GM19455 (cell line): ENCODE measurements at regions not wholly inside any gene's neighbourhood (a gene's known extent, or its start where the extent isn't known, plus 50 kb on each side); places are given as distances from the start of the nearest gene placed in this dataset.

Experiments used
- ATAC-seq: cut with Tn5 transposase; IDR thresholded peaks from one replicate; pipeline ENCODE4 v1.9.1; 2021; ENCODE audit not compliant: unreplicated experiment

DNA sequence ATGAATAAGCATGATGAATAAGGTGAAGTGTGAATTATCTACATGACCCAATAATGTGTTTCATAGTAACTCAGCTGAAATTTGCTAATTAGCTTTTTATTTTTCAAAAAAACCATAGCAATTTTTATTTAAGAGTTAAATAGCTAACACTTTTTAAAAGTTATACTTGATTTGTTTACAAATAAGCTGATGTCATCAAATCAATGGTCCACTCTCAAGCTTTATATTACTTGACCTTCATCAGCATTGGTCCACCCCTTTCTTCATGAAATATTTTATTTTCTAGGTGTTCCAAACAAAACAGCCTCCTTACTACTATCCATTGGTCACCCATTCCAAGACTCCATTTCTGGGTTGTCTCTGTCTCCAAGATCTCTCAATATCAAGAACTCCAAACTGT is 649.0 kb upstream of the TENM3 start:
- no peak for ATAC-seq

- ATAC-seq, result no peak
Measured at GRCh38 chr4:181595716-181596115, 647.5 kb upstream of the TENM3 start.

GRCh38 chr4:181597766-181598165 is 645.4 kb upstream of the TENM3 start:
- ATAC-seq, result no peak

DNA sequence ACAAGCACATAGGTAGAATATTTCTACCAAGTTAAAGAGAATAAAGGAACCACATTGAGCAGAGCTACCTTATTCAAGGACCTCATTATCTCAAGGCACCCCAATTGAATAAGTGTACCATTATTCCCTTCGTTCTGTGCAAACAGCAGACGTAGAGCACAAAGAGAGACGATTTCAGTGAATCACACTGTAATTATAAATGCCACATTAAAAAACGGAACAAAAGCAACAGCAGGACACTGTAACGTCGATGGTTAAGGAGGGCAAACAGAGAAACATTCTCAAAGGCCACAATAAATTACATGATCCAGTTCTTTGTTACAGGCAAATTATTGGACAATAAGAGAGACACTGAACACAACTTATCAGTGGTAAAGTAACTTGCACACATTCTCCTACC is 644.1 kb upstream of the TENM3 start:
- ATAC-seq, result no peak

GRCh38 chr4:181601103-181601502 is 642.1 kb upstream of the TENM3 start:
- ATAC-seq, result no peak

DNA sequence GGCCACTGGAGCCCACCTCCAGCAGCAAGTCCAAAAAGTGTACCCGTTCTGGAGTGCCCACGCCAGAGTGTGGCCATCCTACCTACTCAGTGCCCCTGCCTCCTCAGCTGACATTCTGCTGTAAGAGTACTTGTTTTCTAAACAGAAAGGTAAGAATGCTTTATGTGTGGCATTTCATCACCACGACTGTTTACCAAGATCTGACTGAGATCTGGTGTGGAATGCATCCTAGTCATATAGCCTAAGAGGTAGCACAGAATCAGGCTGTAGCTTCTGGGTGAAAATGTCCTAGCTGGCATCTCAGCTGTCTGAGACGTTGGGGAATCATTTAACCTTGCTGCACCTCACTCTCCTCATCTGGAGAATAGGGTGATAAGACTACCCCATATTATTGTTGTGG is 638.7 kb upstream of the TENM3 start:
- ATAC-seq, result no peak

DNA sequence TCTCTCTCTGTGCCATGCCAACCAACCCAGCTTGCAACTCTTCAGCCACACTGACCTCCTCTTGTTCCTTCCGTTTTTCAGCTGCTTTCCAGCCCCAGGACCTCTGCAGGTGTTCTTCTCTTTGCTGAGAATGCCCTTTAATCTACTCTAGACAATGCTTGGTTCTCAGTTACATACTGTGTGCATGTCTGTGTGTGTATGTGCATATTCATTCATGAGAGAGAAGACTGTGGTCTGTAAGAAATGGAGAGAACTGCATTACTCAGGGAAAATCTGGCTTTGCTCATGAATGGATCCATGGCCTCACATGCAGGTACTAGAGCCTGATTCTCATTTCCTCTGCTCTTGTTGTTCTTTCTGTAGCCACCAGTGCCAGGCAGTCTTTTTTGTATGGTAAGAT is 636.9 kb upstream of the TENM3 start:
- no peak for ATAC-seq

GRCh38 chr4:181608181-181608580 is 635.0 kb upstream of the TENM3 start:
- no peak for ATAC-seq

DNA sequence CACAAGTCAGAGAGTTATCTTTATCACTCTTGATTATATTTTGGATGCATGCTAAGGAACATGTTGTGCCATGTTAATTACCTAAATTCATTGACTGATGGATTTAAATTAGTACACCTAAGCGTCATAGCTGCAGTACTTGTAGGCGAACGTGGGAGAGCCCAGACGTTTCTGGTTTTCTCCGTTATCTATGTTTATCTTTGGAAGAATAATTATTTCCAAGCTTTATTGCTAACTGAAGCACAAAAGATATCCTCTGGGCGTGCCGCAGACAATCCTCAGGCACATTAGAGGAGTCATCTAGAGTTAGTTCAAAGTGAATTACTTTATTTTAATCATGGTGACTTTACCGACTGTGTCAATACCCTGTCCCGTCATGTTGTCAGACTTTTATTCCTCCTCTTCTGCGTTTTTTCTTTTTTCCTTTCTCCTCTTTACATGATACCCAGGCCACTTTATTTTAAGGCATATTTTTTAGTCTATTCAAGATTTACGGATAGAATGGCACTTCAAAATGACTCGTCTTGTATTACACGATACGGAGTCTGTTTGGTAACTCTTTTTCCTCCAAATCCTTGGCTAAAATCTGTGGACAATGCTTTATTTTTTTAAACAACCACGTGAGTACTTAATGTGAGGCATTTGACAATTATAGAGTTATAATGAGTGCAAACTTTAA is 632.0 kb upstream of the TENM3 start:
- ATAC-seq, result no peak

DNA sequence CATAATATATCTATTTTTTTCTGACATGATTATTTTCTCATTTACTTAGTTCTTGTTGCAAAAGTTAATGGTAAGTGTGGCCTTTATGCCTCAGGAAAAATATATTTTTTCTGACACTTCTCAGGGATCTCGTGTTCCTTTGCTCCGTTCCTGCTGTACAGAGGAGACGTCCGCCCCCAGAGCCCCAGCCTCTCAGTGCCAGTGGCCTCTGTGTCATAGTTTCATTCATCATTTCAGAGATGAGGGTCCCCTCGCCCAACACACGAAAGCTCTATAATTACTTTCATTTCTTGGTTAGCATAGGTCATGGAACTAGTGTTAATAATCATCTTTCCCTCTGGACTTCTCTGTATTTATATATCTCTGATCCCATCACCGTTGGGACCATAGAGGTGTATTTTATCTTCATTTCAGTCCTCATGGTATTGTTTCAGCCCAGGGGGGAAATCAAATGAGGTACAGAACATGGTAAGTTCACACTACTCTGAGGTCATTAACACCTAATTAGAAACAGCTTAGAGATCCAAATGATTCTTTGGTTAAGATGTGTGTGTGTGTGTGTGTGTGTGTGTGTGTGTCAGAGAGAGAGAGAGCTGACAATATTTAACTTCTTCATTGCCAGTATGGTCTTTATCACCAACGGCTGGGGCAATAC is 631.1 kb upstream of the TENM3 start:
- ATAC-seq, result no peak

GRCh38 chr4:181613200-181613599 is 630.0 kb upstream of the TENM3 start:
- ATAC-seq, result no peak

DNA sequence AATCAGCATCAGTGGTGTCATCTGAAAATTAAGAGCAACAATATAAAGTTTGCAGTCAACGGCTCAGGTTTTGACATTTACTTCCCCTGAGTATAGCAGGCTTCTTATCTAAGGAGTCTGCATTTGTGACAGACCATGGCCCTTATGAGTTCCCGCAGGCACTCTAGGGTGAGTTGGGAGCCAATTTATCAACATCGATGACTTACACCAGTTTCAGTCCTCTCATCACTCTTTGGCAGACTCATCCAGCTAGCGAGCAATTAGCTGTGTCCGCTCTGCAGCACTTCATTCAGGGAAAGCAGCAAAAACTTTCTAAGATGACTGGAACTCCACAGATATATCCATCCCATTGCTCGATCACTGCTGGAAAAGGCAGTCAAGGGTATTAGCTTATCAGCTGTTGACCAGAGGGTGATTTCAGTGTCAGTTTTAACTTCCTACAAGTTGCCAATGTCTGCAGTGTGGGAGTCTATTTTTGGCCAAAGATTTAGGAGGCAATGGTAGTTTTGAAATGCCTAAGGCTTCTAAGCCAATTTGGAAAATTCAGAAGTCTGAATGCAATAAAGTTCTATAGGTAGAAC is 625.1 kb upstream of the TENM3 start:
- ATAC-seq, result no peak

- ATAC-seq, result no peak
Measured at GRCh38 chr4:181618896-181619295, 624.3 kb upstream of the TENM3 start.

DNA sequence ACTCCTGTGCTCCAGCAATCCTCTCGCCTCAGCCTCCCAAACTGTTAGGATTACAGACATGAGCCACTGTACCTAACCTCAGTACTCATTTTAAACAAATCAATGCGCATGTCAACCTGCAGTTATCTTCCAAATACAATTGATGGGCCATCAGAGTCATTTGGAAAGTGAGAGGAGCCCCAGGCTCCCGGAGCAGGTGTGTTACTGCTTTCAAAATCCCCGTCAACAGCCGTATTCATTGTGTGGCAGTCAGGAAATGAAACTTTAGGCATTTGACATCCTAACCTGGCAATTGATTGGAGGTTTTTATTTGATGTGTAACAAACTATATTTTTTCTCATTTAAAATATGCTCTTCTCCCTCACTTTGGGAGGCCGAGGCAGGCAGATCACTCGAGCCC is 623.6 kb upstream of the TENM3 start:
- no peak for ATAC-seq

- ATAC-seq, result no peak
Measured at GRCh38 chr4:181637186-181638105, 605.8 kb upstream of the TENM3 start.

- no peak for ATAC-seq
Measured at GRCh38 chr4:181643466-181643865, 599.7 kb upstream of the TENM3 start.

DNA sequence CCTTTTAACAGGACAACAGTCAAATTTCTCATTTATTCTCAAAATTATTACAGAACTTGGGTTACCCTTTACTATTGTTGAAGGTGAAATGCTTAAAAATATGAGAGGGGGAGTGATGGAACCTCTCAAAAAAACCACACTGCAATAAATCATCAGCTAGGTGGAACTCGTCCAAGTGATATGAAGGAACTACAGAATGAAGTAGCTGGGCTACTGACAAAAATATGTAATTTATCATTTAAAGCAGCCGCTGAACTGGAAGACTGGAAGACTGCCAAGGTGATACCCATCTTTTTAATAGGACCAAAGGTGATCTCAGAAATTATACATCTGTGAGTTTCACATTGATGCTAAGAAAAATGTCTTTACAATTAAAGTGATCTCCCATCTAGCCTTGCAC is 597.7 kb upstream of the TENM3 start:
- no peak for ATAC-seq

DNA sequence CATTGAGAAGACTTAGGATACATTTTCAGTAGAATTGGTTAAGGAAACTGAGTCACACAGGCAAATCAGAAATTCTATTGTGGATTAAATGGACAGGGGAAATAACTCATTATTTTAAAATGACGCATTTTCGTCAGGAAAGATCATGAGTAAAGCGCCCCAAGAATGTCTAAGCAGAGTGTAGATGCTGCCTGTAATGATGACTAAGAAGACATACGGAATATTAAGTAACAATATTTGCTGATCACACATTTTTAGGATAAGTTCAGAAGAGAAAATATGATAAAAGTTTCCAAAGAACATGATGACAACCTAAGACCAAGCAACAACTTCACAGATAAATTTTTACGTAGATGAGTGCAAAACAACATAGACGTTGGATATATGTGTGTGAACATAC is 596.3 kb upstream of the TENM3 start:
- no peak for ATAC-seq

- ATAC-seq, result no peak
Measured at GRCh38 chr4:181647396-181648147, 595.6 kb upstream of the TENM3 start.

GRCh38 chr4:181650033-181650825 is 593.0 kb upstream of the TENM3 start:
- ATAC-seq, result no peak
